Activated CD8-positive, alpha-beta memory T cell treated with anti-CD3 and anti-CD28 coated beads, Interleukin-2, amount 50 U/mL, for 48 hours (primary cell): ENCODE measurements at regions not wholly inside any gene's neighbourhood (a gene's known extent, or its start where the extent isn't known, plus 50 kb on each side); places are given as distances from the start of the nearest gene placed in this dataset.
"Not testable (repeated sequence)": the region's sequence is repeated elsewhere in the genome, so short reads cannot be mapped to it uniquely, and the experiment has no call there.

Experiments
- DNase-seq: peaks from one replicate; pipeline ENCODE4 v3.0.0-alpha.2; 2020

GRCh38 chr11:37474889-37475288 lies 876.9 kb upstream of the RAG2 start:
- DNase-seq, result no peak

DNA sequence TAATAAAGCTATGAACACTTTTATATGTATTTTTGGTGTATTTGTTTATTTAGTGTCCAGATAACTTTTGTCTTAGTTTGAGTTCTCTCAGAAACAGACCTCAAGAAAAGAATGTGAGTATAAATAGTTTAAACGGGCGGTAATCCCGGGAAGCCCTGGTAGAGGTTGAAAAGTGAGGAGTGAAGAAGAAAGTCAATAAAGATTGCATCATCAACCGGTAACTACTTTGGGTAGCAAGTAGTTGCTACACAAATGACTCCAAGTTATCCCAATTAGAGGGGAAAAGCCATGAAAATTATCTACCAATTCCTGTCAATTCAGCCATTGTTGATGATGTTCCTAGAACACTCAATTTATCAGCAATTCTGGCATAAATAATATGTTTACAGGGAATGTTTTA lies 870.3 kb upstream of the RAG2 start:
- DNase-seq, result no peak

- DNase-seq, result no peak
Observed at GRCh38 chr11:37465221-37465620, 867.2 kb upstream of the RAG2 start.

- no peak for DNase-seq
Observed at GRCh38 chr11:37459456-37459855, 861.4 kb upstream of the RAG2 start.

GRCh38 chr11:37456746-37457145 lies 858.7 kb upstream of the RAG2 start:
- no peak for DNase-seq

DNA sequence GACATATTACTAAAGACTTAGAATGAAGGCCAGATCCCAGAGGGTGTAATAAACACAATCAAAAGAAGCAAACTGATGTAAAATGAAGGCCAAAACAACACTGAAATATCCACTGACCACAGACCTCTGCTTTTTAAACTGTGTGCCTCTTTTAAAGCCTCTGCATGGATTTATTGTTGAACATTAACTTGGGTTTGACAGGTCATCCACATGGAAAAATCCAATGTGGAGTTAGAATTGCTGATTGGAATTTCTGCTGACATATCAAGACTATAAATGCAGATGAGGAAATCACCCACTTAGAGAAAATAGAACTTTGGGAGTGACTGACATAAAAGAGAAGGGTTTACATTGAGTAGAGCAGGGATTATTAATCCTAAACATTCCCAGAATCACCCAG lies 853.9 kb upstream of the RAG2 start:
- no peak for DNase-seq

DNA sequence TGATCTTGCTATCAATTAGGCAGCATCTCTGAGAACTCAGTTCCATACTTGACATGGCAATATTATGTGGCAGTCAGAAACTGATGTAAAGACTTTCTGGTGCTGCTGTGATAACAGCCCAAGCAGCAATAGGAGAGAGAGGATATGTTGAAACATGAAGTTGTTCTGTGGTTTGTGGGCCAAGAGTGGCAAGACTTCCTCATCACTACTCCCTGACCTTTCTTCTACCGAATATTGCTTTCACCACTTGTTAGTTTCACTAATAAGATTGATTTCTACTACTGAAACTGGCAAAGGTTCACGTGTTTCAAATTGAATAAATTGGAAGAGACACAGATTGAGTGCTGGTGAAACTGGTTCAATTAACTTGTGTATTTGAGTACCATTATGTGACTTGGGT lies 852.6 kb upstream of the RAG2 start:
- DNase-seq, result no peak

DNA sequence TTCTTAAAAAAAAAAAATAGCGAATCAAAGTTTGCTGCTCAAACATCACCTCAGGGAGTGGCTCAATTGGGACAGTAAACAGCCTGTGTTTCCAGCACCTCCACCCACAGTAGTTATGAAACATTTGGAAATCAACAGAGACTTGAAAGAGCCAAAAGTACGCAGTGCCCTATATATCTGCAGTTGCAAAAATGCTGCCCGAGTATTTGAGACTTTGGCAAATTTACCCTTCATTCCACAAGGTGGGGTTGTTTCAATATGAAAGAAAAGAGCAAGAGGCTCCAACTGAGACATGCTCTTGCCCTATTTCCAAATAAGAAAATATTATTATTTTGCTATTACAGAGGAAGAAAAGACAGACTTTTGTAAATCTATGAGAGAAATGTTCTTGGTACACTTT lies 851.1 kb upstream of the RAG2 start:
- no peak for DNase-seq

DNA sequence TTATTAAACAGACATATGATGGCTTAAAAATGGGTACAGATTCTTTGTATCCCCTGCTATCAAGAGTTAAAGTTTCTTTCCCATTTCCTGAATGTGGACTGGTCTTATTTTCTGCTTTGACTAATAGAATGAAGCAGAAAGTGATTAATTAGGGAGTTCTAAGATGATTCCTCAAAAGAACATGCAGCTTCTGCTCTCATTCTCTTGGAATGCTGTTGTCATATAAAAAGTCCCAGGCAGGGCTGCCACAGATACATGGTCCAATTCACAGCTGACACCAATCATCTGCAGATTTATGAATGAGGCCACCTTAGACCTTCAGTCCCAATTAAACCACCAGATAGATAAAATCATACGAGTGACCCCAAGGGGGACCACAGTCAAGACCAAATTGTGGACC lies 844.5 kb upstream of the RAG2 start:
- DNase-seq, result no peak

DNA sequence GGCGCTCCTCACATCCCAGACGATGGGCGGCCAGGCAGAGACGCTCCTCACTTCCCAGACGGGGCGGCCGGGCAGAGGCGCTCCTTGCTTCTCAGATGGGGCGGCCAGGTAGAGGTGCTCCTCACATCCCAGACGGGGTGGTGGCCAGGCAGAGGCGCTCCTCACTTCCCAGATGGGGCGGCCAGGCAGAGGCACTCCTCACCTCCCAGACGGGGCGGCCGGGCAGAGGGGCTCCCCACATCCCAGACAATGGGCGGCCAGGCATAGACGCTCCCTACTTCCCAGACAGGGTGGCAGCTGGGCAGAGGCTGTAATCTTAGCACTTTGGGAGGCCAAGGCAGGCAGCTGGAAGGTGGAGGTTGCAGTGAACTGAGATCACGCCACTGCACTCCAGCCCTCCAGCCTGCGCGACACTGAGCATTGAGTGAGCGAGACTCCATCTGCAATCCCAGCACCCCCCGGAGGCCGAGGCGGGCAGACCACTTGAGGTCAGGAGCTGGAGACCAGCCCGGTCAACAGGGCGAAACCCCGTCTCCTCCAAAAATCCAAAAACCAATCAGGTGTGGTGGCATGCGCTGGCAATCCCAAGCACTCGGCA lies 833.7 kb upstream of the RAG2 start:
- DNase-seq, result not testable (repeated sequence)

GRCh38 chr11:37430966-37431632 lies 833.1 kb upstream of the RAG2 start:
- DNase-seq, result not testable (repeated sequence)

GRCh38 chr11:37422511-37422910 lies 824.5 kb upstream of the RAG2 start:
- no peak for DNase-seq

DNA sequence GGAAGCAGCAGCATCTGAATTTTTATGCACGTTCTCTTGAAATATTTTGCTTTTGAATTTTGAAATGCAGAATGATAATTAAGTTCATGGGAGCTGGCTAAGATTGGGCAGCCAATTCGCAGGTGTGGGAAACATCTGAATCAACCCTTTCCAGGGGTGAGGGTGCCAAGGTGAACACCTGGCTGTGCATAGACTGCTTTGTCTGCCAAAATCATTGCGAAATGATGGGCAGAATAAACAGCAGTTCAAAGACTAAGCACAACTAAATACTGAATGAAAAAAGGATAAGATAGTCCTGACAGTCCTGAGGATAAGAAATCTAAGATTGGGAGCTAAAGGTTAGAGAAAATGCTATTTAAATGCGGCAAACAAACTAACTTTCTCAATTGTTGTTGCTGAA lies 813.3 kb upstream of the RAG2 start:
- DNase-seq, result no peak

DNA sequence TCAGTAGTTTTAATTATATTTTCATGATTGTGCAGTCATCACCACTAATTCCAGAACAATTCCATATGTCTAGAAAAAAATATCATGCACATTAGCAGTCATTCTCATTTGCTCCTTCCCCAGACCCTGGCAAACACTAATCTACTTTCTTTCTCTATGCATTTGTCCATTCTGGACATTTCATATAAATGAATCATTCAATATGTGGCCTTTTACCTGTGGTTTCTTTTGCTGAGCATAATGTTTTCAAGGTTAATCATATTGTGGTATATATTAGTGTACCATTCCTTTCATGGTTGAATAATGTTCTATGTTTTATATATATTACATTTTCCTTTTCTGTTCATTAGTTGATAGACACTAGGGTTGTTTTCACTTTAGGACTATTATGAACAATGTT lies 811.1 kb upstream of the RAG2 start:
- DNase-seq, result no peak

GRCh38 chr11:37407461-37407860 lies 809.4 kb upstream of the RAG2 start:
- DNase-seq, result no peak

- DNase-seq, result no peak
Observed at GRCh38 chr11:37406651-37407050, 808.6 kb upstream of the RAG2 start.

DNA sequence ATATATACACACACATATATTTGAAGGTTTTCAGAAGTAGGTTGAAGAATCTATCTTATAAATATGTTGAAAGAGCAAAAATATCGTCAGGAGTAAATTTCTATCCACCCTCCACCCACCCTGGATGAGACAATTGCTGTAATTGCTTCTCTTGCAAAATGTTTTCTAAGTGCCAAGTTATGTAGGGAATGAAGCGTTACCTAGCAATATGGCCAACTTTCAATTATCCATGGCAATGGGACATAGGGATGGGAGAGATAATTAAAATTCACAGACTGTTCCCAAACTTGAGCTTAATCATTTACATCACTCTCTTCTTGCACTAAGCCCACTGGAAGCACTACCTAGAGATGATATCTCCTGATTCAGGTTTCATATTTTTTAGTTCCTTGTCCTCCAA lies 806.2 kb upstream of the RAG2 start:
- no peak for DNase-seq

- no peak for DNase-seq
Observed at GRCh38 chr11:37402663-37403062, 804.6 kb upstream of the RAG2 start.

GRCh38 chr11:37394236-37394870 lies 796.3 kb upstream of the RAG2 start:
- DNase-seq, result no peak

DNA sequence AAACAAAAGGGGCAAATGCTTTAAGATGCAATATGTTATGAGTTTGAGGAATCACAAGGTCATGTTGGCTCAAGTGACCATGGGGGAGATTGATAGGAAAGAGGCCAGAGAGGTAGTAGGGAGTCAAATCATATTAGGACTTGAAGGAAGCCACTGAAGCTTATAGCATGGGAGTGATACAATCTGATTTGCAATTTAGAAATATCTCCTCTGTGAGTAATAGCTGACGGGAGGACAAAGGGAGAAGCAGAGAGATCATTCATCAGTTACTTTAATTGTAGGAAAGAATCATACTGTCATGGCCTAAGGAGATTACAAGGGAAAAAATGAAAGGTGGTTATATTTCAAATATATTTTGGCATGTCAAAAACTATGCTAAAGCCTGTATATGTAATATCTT lies 793.6 kb upstream of the RAG2 start:
- DNase-seq, result no peak

DNA sequence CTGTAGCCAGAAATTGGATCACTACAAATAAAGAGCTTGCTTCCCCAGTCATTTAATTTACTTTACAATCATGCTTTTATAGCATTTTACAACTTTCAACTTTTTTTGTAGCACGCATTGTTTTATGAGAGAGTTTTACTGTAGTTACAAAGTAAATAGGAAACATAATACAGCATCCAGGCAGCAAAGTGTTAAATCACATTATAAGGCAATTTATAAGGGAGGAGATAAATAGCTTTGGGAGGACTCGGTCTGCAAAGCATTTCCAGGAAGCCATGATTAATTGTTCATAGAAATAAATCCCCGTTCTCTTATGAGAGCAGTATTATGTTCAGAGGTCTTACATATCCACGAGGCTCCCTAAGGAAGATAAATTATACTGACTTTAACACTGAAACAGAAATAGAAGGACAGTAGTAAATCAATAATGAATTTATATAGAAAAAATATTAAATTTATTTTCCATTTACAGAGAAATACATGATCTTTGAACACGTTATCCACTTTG lies 792.6 kb upstream of the RAG2 start:
- DNase-seq, result no peak

DNA sequence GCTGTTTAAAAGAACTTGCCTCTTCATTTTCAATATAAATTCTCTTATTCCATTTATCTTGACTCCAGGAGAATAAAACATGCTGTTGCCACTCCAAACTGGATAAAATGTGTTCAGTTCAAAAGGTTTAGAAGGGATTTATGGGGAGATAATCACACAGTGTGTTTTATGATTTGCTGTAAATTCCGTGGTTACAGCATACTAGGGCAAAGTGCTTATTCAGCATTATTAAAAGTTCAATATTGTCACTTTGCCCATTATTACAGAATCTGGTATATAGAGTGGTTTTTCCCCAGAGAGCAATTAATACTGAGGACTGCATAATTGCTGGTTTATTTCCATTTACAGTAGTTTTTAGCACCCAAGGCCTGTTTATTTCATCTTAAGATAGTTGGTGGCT lies 780.9 kb upstream of the RAG2 start:
- DNase-seq, result no peak

- no peak for DNase-seq
Observed at GRCh38 chr11:37372667-37373066, 774.6 kb upstream of the RAG2 start.

DNA sequence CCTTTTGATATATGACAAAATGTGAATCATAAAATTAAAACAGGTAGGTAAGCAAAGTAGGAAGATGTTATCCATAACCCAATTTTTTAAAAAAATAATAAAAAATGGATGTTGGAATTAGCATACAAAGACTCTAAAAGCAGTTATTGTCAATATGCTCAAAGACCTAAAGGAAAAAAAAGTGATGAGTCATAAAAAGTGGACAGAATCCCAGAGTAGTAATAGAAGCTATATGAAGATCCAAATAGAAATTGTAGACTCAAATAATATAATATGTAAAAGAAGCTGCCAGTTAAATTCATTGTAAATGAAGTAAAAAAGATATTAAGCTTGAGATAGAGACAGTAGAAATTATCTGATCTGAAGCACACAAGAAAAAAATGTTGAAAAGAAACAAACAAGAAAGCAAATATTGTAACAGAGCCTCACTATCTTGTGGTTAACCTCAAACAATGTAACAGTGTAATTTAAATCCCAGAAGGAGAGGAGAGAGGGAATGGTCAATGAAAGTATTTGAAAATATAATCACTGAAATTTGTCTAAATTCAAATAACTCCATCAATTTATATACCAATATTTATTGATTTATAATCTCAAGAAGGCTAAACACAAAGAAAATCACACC lies 773.4 kb upstream of the RAG2 start:
- no peak for DNase-seq
